Anterior cingulate cortex (tissue), 58 donors: ENCODE measurements at regions not wholly inside any gene's neighbourhood (a gene's known extent, or its start where the extent isn't known, plus 50 kb on each side); places are given as distances from the start of the nearest gene placed in this dataset.
"Not testable (repeated sequence)": the region's sequence is repeated elsewhere in the genome, so short reads cannot be mapped to it uniquely, and the experiment has no call there.

ENCODE experiments used
- DNase-seq, 58 donors: peaks; one replicate each; lab custom pipeline; 2025; lab: John Stamatoyannopoulos, UW

- DNase-seq, result no peak
Measured at GRCh38 chr1:30449428-30450147, 273.8 kb downstream of the MATN1 start.

DNA sequence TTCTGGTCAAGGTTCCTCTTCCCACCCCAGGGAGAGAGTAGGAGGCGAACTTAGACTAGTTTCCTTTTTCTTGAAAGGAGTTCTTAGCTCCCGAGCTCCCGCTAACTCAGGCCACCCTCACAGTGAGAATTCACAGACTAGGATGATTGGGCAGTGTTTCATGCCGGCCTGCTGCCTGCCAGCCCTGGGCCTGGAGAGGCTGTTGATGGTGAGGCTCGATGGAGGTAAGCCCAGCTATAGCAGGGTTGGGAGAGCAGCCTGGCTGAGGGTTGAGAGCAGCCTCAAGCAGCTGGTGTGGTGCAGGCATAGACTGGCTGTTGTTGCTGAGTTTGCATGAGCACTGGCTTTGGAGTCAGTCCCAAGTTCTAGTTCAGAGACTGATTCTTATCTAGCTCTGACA, 274.4 kb downstream of the MATN1 start:
- DNase-seq, result no peak

GRCh38 chr1:30447701-30448100, 275.7 kb downstream of the MATN1 start:
- no peak for DNase-seq

DNA sequence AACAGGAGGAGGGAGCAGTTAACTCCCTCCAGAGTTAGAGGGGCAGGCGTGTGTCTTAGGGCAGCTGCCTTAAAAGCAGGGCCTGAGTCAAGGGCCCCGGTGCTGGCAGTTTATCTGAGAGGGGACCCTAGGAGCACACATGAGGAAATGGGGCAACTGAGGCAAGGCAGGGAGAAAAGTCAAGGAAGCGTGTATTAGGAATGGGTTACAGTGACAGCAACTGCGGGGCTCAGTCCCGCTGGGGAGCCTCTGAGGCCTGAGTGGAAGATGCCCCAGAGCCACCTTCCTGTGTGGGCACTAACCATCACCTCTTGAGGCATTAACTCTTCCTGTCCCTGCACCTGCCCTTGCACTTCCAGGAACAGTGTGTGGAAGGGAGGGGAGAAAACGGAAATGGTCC, 276.3 kb downstream of the MATN1 start:
- DNase-seq, result no peak

DNA sequence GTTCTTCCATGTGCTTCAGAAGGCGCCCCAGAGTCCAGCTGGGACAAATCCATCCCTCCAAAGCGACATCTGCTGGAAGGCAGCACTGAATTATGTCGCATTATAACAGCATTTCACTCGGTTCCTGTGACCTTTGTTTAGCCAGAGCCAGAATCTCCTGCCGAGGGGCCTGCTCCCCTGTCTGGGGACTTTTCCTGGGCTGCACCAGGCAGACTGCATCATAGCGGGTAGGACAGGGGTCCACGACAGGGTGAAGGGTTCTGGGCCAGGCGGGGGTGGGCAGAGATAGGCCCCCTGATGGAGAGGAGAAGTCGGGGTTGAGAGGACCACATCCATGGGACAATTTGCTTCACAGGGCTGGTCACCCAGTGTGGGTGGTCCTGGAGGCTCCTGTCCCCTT, 276.9 kb downstream of the MATN1 start:
- DNase-seq, result no peak

- DNase-seq, result no peak
Measured at GRCh38 chr1:30446095-30446494, 277.3 kb downstream of the MATN1 start.

DNA sequence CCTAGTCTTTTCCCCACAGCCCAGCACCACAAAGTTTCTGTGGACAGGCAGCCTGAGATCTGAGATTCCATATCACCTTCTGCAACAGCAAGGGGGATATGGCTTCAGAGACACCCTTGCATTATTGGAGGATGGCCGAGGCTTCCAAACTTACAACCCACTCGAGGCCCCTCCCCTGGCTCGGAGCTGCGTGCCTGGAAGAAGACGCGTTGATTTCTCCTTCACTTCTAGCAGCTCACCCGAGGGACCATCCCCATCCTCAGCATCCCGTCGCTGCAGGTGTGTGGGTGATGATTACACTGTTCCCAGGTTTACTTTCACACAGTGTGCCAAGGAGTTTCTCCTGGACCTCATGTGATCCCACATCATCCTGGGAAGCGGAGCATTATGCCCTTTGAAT, 277.9 kb downstream of the MATN1 start:
- no peak for DNase-seq

- DNase-seq, result no peak
Measured at GRCh38 chr1:30444850-30445249, 278.5 kb downstream of the MATN1 start.

- DNase-seq, result no peak
Measured at GRCh38 chr1:30444401-30444800, 279.0 kb downstream of the MATN1 start.

GRCh38 chr1:30438274-30438673, 285.1 kb downstream of the MATN1 start:
- DNase-seq, result not testable (repeated sequence)

- DNase-seq, result no peak
Measured at GRCh38 chr1:30437059-30437576, 286.3 kb downstream of the MATN1 start.

DNA sequence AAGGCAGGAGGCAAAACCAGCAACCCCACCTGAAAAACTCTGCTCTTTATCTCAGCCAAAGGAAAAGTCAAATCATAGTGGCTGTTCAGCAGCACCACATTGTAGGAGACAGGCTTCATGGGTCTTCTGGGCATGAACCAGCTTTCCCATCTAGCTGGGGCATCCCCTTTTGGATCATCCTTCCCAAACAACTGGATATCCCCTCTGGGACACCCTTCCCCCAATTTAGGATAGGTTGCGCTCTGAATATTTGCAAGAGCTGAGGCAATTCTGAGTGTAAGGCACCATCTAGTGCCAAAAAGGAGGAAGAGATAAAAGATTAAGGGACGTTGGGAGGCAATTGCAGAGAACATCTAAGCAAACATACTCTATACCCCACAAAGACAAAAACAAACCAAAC, 295.8 kb downstream of the MATN1 start:
- DNase-seq, result no peak

DNA sequence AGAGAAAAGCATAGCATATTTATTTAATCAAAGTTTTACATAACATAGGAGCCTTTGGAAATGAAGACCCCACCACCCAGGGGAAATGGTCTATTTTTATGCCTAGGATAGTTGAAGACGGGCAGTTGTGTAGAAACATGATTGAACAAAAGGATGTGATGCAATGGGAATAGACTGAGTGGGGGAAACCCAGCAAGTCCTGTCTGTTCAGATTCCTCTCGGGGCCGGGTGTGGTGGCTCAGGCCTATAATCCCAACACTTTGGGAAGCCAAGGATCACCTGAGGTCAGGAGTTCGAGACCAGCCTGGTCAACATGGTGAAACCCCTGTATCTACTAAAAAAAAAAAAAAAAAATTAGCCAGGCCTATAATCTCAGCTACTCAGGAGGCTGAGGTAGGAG, 298.3 kb downstream of the MATN1 start:
- DNase-seq, result no peak

DNA sequence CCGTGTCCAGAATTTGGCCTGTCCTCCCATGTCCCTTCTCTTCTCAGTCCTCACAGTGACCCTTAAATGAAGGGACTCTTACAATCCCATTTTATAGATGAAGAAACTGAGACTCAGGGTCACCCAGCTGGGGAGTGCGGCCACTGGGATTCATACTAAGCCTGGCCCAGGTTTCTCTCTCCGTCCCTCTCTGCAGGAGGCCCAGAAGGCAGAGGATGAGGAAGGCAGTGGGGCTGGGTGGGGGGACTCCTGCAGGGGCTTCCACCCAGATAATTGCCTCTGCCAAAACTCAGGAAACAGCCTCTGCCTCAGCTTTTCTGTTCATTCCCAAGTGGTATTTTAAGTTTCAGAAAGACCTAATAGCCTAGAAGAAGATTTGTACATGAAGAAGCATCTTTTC, 299.8 kb downstream of the MATN1 start:
- no peak for DNase-seq

- no peak for DNase-seq
Measured at GRCh38 chr1:30422251-30422650, 301.1 kb downstream of the MATN1 start.

DNA sequence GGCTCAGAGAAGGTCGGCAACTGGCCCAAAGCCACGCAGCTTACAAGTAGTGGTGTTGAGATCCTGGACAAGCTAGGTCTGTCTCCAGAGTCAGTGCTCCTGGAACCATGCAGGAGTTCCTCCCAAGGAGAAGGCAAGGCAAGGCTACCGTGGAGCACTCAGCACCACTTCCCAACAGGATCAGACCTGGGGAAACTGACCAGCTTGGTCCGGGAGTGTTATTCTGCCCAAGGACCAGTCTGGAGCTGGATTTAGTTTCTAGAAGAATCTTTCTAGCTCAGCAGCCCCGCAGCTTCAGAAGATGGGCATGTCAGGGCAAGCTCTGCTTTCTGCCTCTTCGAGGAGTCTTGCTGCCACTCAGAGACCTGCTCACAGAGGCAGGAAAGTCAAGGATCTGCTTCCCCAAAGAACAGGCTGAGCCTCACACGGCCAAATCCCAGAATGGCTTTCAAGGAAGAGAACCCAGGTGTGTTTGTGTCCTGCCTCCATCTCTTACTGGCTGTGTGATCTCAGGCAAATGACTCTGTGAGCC, 302.8 kb downstream of the MATN1 start:
- no peak for DNase-seq

DNA sequence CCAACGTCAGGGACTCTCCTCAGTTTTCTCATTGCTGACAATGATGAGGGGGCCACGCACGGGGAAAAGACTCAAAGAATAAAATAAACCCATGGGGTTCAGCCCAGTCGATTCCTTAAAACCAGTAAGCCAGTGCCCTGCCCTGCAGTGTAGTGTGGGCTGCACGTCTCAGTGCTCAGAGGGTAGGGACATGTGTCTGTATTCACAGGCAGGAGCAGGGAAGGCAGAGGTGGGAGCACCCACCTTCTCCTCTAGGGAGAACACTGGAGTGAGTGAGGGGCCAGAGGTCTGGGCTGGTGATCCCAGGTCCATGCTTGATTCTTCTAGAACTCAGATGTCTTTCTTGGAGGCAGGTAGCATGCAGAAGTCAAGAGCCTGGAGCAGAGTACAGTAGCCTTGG, 303.6 kb downstream of the MATN1 start:
- DNase-seq, result no peak

- no peak for DNase-seq
Measured at GRCh38 chr1:30418939-30419720, 304.3 kb downstream of the MATN1 start.

GRCh38 chr1:30418061-30418938, 305.1 kb downstream of the MATN1 start:
- DNase-seq, result no peak

GRCh38 chr1:30417701-30418046, 305.7 kb downstream of the MATN1 start:
- DNase-seq, result no peak
